SK-N-MC (cell line): ENCODE measurements at regions not wholly inside any gene's neighbourhood (a gene's known extent, or its start where the extent isn't known, plus 50 kb on each side); places are given as distances from the start of the nearest gene placed in this dataset.

Experiments used
- DNase-seq: peaks from one replicate; pipeline ENCODE4 v3.0.0-alpha.2; 2011; ENCODE audit warnings: low read depth, low spot score
- H3K27ac ChIP-seq: fragments of 200-600 bp; sonication (generic); 2 replicates; pipeline ENCODE4 v1.5.1; 2016; ENCODE audit warnings: mixed run types
- H3K36me3 ChIP-seq: fragments of 200-600 bp; sonication (generic); 2 replicates; pipeline ENCODE4 v1.6.1; 2017; ENCODE audit warnings: antibody characterized with exemption, low read length, mixed read lengths; ENCODE audit not compliant: insufficient read depth
- H3K4me3 ChIP-seq: fragments of 200-600 bp; sonication (generic); 2 replicates; pipeline ENCODE4 v1.5.1; 2016
- H3K9ac ChIP-seq: fragments of 200-600 bp; sonication (generic); 2 replicates; pipeline ENCODE4 v1.8.0; 2017; ENCODE audit warnings: mixed run types, mixed read lengths; ENCODE audit not compliant: insufficient read length
- H3K9me3 ChIP-seq: fragments of 200-600 bp; sonication (generic); 2 replicates; pipeline ENCODE4 v1.6.1; 2017; ENCODE audit warnings: low read depth, mild to moderate bottlenecking, antibody characterized with exemption, low read length, moderate library complexity, mixed read lengths
- EZH2 ChIP-seq: fragments of 200-600 bp; sonication (generic); IDR thresholded peaks from one replicate; pipeline ENCODE4 v1.6.1; 2017; ENCODE audit warnings: antibody characterized with exemption
- FOXP2 ChIP-seq: optimal IDR thresholded peaks from 2 replicates; pipeline ENCODE3; 2011; ENCODE audit warnings: mild to moderate bottlenecking, moderate library complexity; ENCODE audit not compliant: insufficient read depth; ENCODE audit errors: extremely low read length, control extremely low read depth
- POLR2AphosphoS5 ChIP-seq: IDR thresholded peaks from 2 replicates; pipeline ENCODE4 v1.6.1; 2012; ENCODE audit warnings: mild to moderate bottlenecking, low read depth, low read length, borderline replicate concordance

DNA sequence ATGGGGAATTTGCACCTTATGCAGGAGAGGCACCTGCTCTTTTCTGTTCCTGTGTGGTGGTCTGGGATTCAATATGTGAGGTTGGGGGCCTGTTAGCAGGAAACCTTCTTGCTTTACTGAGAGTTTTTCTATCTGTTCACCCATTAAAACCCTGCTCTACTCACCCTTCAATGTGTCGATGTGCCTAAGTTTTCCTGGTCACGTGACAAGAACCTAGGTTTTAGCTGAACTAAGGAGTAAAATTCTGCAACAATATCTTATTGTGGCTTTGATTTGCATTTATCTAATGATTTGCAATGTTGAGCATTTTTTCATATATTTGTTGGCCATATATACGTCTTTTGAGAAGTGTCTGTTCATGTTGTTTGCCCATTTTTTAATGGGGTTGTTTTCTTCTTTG lies 979.9 kb downstream of the HACE1 start:
- DNase-seq, result no peak
- Histone ChIP-seq H3K4me3 (no peak overlapping the region), H3K9ac (no peak overlapping the region), H3K27ac (no peak overlapping the region), H3K9me3 (peaks cover 10% of the 10 kb centered on the region; the same call in 1 of the 2 replicates), H3K36me3 (peaks cover 4% of the 10 kb centered on the region; the same call in 1 of the 2 replicates)
- no peak for TF ChIP-seq EZH2
- TF ChIP-seq FOXP2, result no peak
- no peak for TF ChIP-seq POLR2AphosphoS5

DNA sequence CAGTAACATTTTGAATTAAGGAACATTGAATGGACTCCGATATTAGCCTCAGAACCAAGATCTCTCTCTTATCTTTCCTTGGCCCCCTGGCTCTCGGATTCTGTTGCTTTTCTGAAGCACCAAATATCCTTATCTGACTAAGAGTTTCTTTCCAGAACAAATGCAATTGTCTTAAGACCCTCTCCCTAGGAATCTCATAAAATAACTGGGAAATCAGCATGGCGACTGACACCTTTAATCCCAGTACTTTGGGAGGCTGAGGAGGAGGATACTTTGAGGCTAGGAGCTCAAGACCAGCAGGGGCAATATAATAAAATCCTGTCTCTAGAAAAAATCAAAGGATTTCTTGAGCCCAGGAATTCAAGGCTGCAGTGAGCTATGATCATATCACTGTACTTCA lies 984.5 kb downstream of the HACE1 start:
- H3K4me3 ChIP-seq, result no peak overlapping the region
- no peak for DNase-seq
- no peak for TF ChIP-seq FOXP2
- no peak for TF ChIP-seq POLR2AphosphoS5
- 0 out of 2 replicates have a peak, but pooled peaks cover 3% of the 10 kb centered on the region for H3K9me3 ChIP-seq
- peak overlapping the region; percentile 55; the same call in 1 of the 2 replicates for H3K27ac ChIP-seq
- H3K9ac ChIP-seq, result no peak overlapping the region
- peaks cover 4% of the 10 kb centered on the region; the same call in 1 of the 2 replicates for H3K36me3 ChIP-seq

DNA sequence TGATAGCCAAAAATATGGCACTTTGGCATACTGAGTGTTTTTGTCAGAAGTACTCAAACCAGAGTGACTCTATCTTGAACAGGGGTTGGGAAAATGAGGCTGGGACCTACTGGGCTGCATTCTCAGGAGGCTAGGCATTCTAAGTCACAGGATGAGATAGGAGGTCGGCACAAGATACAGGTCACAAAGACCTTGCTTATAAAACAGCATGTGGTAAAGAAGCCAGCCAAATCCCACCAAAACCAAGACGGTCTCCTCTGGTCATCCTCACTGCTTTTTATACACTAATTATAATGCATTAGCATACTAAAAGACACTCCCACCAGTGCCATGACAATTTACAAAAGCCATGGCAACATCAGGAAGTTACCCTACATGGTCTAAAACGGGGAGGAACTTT lies 985.1 kb downstream of the HACE1 start:
- TF ChIP-seq FOXP2 (no peak), EZH2 (no peak), POLR2AphosphoS5 (no peak)
- Histone ChIP-seq H3K27ac (peak overlapping the region; percentile 82), H3K36me3 (peaks cover 4% of the 10 kb centered on the region; the same call in 1 of the 2 replicates), H3K4me3 (no peak overlapping the region; the same call in 1 of the 2 replicates), H3K9ac (no peak overlapping the region), H3K9me3 (0 out of 2 replicates have a peak, but pooled peaks cover 3% of the 10 kb centered on the region)
- no peak for DNase-seq

DNA sequence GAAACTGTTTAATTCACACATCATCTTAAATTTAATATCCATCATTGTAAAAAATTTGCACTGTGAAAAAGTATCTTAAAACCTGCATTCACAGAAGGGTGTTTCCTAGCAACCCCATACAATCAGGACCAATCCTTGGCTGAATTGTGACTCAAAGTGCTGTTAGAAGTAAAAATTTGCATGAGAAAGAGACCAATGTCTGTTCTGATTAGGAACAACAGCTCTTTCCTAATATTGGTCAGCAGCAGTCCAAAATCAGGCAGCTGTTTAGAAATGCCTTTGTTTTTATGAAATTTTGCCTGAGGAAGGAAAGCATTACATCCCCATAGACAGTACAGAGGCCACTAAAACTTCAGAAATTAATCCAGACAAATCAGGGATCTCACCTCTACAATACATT lies 987.0 kb downstream of the HACE1 start:
- H3K9ac ChIP-seq, result no peak overlapping the region
- no peaks in the 10 kb centered on the region for H3K9me3 ChIP-seq
- DNase-seq, result no peak
- peaks cover 4% of the 10 kb centered on the region; the same call in 1 of the 2 replicates for H3K36me3 ChIP-seq
- TF ChIP-seq FOXP2 (no peak), POLR2AphosphoS5 (no peak), EZH2 (no peak)
- no peak overlapping the region for H3K4me3 ChIP-seq
- peak overlapping the region; percentile 82; the same call in 1 of the 2 replicates for H3K27ac ChIP-seq

DNA sequence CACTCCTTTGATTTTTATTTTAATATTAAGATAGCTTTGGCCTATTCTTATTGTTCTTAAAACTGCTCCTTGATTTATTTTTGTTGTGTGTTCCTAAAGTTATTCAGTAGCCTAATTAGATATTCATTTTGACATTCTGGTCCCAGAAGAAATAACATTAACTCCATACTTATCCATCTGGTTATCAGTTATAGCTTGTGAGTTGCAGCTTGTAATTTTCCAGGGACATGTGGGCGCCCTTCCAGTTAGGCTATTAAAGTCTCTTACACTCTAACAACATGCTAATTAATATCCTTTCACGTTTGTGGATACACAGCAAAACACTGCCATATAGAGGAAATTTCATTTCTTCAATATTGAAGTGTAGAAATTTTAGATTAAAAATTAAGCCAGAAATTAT lies 987.5 kb downstream of the HACE1 start:
- no peak for TF ChIP-seq EZH2
- no peak for TF ChIP-seq FOXP2
- no peak for TF ChIP-seq POLR2AphosphoS5
- Histone ChIP-seq H3K36me3 (peaks cover 4% of the 10 kb centered on the region; the same call in 1 of the 2 replicates), H3K27ac (peak overlapping the region; percentile 82; the same call in 1 of the 2 replicates), H3K4me3 (no peak overlapping the region), H3K9me3 (no peaks in the 10 kb centered on the region), H3K9ac (no peak overlapping the region)
- DNase-seq, result no peak

DNA sequence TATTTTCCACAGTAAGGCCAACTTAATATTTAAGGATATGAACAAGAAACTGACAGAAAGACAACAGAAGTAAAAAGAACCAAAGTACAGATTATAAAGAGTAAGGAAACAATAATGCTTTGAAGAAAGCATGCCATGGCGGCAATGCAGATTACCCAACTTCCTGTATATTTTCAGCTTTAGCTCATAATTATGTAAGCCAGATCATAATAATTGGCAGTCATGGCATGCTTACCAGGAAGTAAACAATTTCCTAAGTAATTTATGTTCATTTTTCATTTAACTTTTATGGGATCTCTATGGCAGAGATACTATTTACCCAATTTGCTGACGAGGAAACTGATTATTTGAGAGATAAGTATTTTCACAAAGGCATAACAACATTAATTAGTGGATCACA lies 988.7 kb downstream of the HACE1 start:
- H3K4me3 ChIP-seq, result peak overlapping the region; percentile 33; the same call in 1 of the 2 replicates
- TF ChIP-seq POLR2AphosphoS5, result peak; percentile 72; the same call in 1 of the 2 replicates
- no peak for TF ChIP-seq EZH2
- peak; percentile 69 for TF ChIP-seq FOXP2
- no peaks in the 10 kb centered on the region for H3K36me3 ChIP-seq
- H3K27ac ChIP-seq, result peak overlapping the region; percentile 92
- H3K9me3 ChIP-seq, result no peaks in the 10 kb centered on the region
- H3K9ac ChIP-seq, result peak overlapping the region; percentile 7
- peak; percentile 88 for DNase-seq

DNA sequence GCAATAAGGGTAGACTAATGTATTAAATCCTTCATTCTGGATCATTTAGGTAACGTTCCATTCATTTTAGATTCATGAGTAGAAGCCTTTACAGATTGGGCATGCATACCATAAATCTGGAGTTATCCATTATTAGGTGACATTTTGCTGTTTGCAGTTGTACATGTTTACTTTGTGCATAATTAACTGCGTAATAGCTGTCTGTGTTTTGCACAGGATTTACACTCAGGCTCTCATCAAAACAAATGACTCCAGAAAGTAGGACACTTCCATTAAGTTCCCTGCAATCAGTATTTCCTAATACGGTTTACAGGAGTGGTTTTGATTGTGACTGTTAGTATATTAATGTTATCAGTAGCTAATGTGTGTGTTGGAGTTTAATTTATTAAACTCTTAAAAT lies 997.4 kb downstream of the HACE1 start:
- TF ChIP-seq EZH2 (no peak), FOXP2 (no peak), POLR2AphosphoS5 (no peak)
- H3K36me3 ChIP-seq, result no peaks in the 10 kb centered on the region
- no peaks in the 10 kb centered on the region for H3K9me3 ChIP-seq
- H3K27ac ChIP-seq, result no peak overlapping the region
- no peak overlapping the region for H3K4me3 ChIP-seq
- no peak for DNase-seq
- H3K9ac ChIP-seq, result no peak overlapping the region

DNA sequence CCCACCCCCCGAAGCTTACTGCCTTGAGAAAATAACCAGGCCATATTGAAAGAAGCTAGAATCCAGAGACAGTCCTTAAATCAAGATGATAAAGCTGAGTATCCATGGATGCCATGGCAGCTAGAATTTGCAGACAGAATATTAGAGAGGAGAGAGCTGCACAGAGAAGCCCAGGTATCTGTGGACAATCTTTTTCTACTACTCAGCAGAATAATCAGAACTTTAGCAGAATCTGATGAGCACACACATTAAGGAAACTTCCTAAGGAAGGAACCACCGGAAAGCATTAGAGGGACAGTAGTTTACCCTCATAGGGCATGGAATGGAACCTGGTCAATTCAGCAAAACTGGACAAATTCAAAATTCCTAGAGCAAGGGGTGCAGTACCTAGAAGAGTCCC lies 1001.7 kb downstream of the HACE1 start:
- H3K9me3 ChIP-seq, result no peaks in the 10 kb centered on the region
- H3K9ac ChIP-seq, result no peak overlapping the region
- TF ChIP-seq POLR2AphosphoS5, result no peak
- H3K4me3 ChIP-seq, result no peak overlapping the region
- H3K36me3 ChIP-seq, result no peaks in the 10 kb centered on the region
- DNase-seq, result no peak
- no peak overlapping the region for H3K27ac ChIP-seq

DNA sequence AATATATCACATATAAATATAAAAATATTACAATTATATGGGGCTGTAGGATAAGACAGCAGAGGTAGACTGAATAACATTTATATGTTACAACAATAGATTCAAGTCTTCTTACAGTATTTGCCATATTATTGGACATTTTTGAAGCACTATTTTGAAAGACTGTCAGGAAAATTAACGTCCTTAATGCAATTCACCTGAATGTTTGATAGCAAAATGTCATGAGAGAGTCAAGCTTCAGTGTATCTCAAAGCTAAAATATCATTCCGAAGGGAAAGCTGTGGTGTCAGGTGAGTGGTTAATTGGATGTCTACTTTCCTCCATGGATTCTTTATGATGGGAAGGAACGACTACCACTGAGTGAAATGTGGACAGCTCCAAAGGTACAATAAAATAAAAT lies 1004.0 kb downstream of the HACE1 start:
- DNase-seq, result no peak
- Histone ChIP-seq H3K27ac (no peak overlapping the region), H3K4me3 (no peak overlapping the region), H3K36me3 (no peaks in the 10 kb centered on the region), H3K9ac (no peak overlapping the region), H3K9me3 (no peaks in the 10 kb centered on the region)
- no peak for TF ChIP-seq EZH2
- no peak for TF ChIP-seq FOXP2
- TF ChIP-seq POLR2AphosphoS5, result no peak
